OCI-LY3 (cell line): ENCODE measurements at regions not wholly inside any gene's neighbourhood (a gene's known extent, or its start where the extent isn't known, plus 50 kb on each side); places are given as distances from the start of the nearest gene placed in this dataset.

Experiments used
- H2AFZ ChIP-seq: fragments of 200-600, 300-600 bp; shearing (Covaris generic); 2 replicates; pipeline ENCODE4 v1.6.0; 2014; ENCODE audit warnings: antibody characterized with exemption, low read depth, low read length
- H3K27ac ChIP-seq: fragments of 200-600, 300-600 bp; sonication (generic); 2 replicates; pipeline ENCODE4 v1.5.1; 2014; ENCODE audit warnings: mild to moderate bottlenecking, low read length, moderate library complexity, mixed read lengths
- H3K27me3 ChIP-seq: fragments of 200-600, 300-600 bp; sonication (generic); 2 replicates; pipeline ENCODE4 v1.6.1; 2014; ENCODE audit warnings: low read depth, low read length, mixed read lengths
- H3K36me3 ChIP-seq: fragments of 200-600, 300-600 bp; sonication (generic); replicated peaks from 2 replicates; pipeline ENCODE3; 2014; ENCODE audit warnings: low read depth, low read length, mixed read lengths
- H3K4me1 ChIP-seq: fragments of 300-600, 200-600 bp; sonication (generic); 2 replicates; pipeline ENCODE4 v1.6.1; 2014; ENCODE audit warnings: low read length, mixed read lengths
- H3K4me2 ChIP-seq: fragments of 200-600, 300-600 bp; sonication (generic); 2 replicates; pipeline ENCODE4 v1.6.1; 2014; ENCODE audit warnings: low read length, mixed read lengths
- H3K4me3 ChIP-seq: fragments of 300-600, 200-600 bp; sonication (generic); 2 replicates; pipeline ENCODE4 v1.5.1; 2014; ENCODE audit warnings: antibody characterized with exemption, mild to moderate bottlenecking, low read length, moderate library complexity
- H3K79me2 ChIP-seq: fragments of 300-600, 200-600 bp; shearing (Covaris generic); 2 replicates; pipeline ENCODE4 v1.6.1; 2014; ENCODE audit warnings: mild to moderate bottlenecking, low read length, mixed read lengths
- H3K9ac ChIP-seq: fragments of 300-600, 200-600 bp; shearing (Covaris generic); 2 replicates; pipeline ENCODE4 v1.6.0; 2014; ENCODE audit warnings: mild to moderate bottlenecking, low read length, moderate library complexity
- H3K9me3 ChIP-seq: fragments of 200-600, 300-600 bp; shearing (Covaris generic); 2 replicates; pipeline ENCODE4 v1.6.1; 2014; ENCODE audit warnings: low read length, mixed read lengths; ENCODE audit not compliant: insufficient read depth
- H4K20me1 ChIP-seq: fragments of 200-600, 300-600 bp; sonication (generic); 2 replicates; pipeline ENCODE4 v1.6.1; 2016; ENCODE audit warnings: low read length, mixed read lengths; ENCODE audit not compliant: insufficient read depth
- EZH2phosphoT487 ChIP-seq: fragments of 200-600 bp; shearing (Covaris generic); IDR thresholded peaks from 2 replicates; pipeline ENCODE4 v1.6.1; 2018; ENCODE audit warnings: antibody characterized with exemption, mixed run types, low read depth
- TF ChIP-seq, protein P1 (sequence below): fragments of 200-600, 300-600 bp; sonication (generic); IDR thresholded peaks from 2 replicates; pipeline ENCODE4 v1.5.1; 2014; ENCODE audit warnings: antibody characterized with exemption, low read length, low read depth

DNA sequence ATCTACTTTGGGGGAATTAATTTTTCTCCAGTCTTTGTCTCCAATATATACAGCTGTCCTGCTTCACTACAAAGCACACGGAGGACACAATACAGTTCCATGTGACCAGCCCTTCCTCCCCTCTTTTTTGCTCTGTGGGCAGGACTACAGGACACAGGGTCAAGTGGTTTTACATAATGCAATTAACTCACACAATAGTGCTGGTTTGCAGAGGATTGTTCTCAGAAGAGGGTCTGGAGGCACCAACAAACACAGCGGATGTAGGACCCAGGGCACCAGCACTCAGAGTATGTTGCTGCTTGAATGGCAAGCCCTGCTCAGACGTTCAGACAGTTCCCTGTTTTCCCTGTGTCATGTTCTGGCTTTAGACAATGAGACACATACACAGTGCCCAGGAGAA is 52.0 kb upstream of the NPTX2 start:
- Histone ChIP-seq H3K9me3 (no peaks in the 10 kb centered on the region), H3K4me1 (no peaks in the 10 kb centered on the region), H3K4me2 (no peak overlapping the region), H3K27me3 (peaks cover 11% of the 10 kb centered on the region; the same call in 1 of the 2 replicates), H3K27ac (no peak overlapping the region), H3K4me3 (no peak overlapping the region), H3K9ac (no peak overlapping the region), H3K79me2 (no peaks in the 10 kb centered on the region), H4K20me1 (no peaks in the 10 kb centered on the region), H2AFZ (no peak overlapping the region), H3K36me3 (no peaks in the 10 kb centered on the region)
- TF ChIP-seq, protein P1, sequence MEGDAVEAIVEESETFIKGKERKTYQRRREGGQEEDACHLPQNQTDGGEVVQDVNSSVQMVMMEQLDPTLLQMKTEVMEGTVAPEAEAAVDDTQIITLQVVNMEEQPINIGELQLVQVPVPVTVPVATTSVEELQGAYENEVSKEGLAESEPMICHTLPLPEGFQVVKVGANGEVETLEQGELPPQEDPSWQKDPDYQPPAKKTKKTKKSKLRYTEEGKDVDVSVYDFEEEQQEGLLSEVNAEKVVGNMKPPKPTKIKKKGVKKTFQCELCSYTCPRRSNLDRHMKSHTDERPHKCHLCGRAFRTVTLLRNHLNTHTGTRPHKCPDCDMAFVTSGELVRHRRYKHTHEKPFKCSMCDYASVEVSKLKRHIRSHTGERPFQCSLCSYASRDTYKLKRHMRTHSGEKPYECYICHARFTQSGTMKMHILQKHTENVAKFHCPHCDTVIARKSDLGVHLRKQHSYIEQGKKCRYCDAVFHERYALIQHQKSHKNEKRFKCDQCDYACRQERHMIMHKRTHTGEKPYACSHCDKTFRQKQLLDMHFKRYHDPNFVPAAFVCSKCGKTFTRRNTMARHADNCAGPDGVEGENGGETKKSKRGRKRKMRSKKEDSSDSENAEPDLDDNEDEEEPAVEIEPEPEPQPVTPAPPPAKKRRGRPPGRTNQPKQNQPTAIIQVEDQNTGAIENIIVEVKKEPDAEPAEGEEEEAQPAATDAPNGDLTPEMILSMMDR = no peak
- no peak for TF ChIP-seq EZH2phosphoT487

DNA sequence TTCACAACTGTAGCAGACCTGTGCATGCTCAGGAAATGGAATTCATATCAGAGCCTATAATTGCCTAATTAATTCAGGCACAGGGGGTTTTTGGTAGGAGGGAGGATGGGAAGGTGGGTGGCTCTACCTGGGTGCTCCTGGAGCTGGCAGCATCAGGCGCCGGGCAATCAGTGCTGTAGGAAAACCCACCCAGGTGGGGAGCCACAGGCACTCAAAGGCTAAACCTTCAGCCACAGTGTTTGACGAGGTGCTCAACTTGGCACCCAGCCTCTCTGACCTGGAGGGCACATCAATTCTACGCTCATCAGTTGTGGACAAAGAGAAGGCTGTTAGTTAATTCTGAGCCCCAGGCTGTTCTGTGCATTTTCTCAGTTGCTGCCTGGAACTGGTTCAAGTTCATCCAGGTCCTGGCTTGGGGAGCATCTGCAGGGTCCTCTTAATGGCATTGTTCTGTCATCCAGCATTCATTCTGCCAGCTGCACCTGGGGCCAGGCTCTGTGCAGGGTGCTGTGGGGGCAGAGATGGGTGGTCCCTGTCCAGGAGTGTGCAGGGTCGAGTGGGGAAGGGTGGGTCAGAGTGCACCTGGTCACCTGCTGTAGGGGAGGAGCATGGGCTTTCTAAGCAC is 54.1 kb upstream of the NPTX2 start:
- Histone ChIP-seq H3K79me2 (no peaks in the 10 kb centered on the region), H3K9me3 (no peaks in the 10 kb centered on the region), H3K4me2 (no peak overlapping the region), H4K20me1 (no peaks in the 10 kb centered on the region), H3K36me3 (no peaks in the 10 kb centered on the region), H3K9ac (no peak overlapping the region), H3K27ac (no peak overlapping the region), H3K27me3 (peaks cover 11% of the 10 kb centered on the region; the same call in 1 of the 2 replicates), H3K4me1 (no peaks in the 10 kb centered on the region), H2AFZ (no peak overlapping the region), H3K4me3 (no peak overlapping the region)
- TF ChIP-seq, protein P1 = no peak
- TF ChIP-seq EZH2phosphoT487 = no peak

DNA sequence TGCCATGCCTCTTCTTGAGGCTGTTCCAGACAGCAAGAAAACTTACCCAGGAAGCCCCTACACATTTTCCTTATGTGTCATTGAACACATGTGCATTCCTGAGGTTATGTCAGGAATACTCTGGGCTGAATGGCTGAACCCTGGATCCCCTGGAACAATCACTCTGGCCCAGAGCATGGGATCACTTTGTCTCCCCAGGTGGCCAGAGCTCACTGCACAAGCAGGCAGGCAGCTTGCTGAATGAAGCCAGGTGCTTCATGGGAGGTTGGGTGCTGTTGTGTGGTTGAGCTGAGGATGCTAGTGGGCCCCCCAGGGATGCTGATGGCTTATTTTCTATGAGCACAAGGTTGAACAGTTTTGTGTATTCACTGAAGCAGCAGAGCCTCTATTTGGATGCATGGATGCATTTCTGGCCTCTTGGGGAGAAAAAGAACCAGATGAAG is 54.7 kb upstream of the NPTX2 start:
- Histone ChIP-seq H3K9me3 (no peaks in the 10 kb centered on the region), H4K20me1 (no peaks in the 10 kb centered on the region), H3K4me2 (no peak overlapping the region), H3K9ac (no peak overlapping the region), H2AFZ (no peak overlapping the region), H3K27ac (no peak overlapping the region), H3K79me2 (no peaks in the 10 kb centered on the region), H3K27me3 (peaks cover 11% of the 10 kb centered on the region; the same call in 1 of the 2 replicates), H3K4me3 (no peak overlapping the region), H3K4me1 (no peaks in the 10 kb centered on the region), H3K36me3 (no peaks in the 10 kb centered on the region)
- TF ChIP-seq, protein P1 = no peak
- no peak for TF ChIP-seq EZH2phosphoT487

DNA sequence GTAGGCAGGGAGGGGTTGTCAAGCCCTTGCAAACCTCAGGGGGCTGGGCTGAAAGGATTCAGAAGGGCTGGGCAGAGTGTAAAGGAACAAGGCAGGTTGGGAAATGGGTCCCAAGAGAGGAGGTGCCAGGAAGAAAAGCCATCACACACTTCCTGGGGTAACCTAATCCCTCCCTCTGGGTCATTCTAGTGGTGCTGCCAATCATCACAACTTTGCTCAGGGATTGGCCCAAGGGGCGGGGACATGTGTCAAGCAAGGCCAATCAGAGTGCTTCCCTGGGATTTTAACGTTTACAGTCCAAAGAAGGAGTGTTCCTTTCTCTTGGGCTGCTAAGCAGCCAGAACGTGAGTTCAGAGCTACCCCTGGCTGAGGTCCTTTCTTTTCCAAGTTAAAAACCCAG is 57.1 kb upstream of the NPTX2 start:
- no peaks in the 10 kb centered on the region for H3K36me3 ChIP-seq
- no peak overlapping the region for H3K27ac ChIP-seq
- no peaks in the 10 kb centered on the region for H3K79me2 ChIP-seq
- TF ChIP-seq EZH2phosphoT487 = no peak
- TF ChIP-seq, protein P1 = no peak
- no peak overlapping the region for H3K9ac ChIP-seq
- H3K9me3 ChIP-seq = no peaks in the 10 kb centered on the region
- no peaks in the 10 kb centered on the region for H4K20me1 ChIP-seq
- H2AFZ ChIP-seq = no peak overlapping the region
- H3K4me1 ChIP-seq = no peaks in the 10 kb centered on the region
- no peaks in the 10 kb centered on the region for H3K27me3 ChIP-seq
- H3K4me2 ChIP-seq = no peak overlapping the region
- H3K4me3 ChIP-seq = no peak overlapping the region
